ENCODE measurements at regions not wholly inside any gene's neighbourhood (a gene's known extent, or its start where the extent isn't known, plus 50 kb on each side); places are given as distances from the start of the nearest gene placed in this dataset.

DNA sequence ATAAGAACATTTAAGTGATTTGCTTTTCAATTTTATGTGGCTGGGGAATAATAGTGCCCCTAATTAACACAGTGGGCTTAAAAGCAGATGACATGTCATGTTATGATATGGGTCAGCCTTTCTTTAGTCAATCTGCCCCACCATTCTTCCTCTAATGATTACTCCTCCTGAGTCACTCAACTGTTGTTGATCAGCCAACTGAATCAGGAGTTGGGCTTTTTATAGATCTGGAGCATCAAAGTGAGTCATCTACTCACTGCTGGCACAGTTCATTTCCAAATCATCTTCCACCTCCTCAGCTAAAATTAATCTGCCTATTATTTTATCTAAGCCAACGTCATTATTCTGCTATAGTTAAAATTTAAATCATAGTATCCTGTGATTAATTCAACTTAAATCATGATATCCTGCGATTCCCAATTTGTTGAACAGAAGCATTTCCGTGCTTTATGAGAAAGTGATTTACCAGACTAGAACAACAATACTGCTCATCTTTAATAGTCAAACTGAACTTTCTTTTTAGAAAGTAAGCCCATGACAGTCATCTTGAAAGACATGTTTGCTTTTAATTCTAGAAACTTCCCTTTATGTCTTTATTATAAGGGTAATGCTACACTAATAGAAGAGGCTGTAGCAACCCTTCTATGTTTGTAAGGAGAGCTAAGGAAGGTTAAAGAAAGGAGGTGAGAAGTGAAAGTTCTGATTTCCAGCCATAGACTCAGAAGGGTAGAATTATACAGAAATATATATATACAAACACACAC lies 551.4 kb downstream of the TBC1D4 start:
- TF ChIP-seq CTCF (IDR thresholded peaks at IDR 0.05; ENCODE audit: low read depth, low read length) = no peak
- no peak overlapping the region for H3K4me3 ChIP-seq (ENCODE audit: low read depth, low read length)

GRCh38 chr13:74929436-74929835 lies 552.5 kb downstream of the TBC1D4 start:
- no peak overlapping the region for H3K4me3 ChIP-seq (ENCODE audit: low read depth, low read length)
- no peak for TF ChIP-seq CTCF (IDR thresholded peaks at IDR 0.05; ENCODE audit: low read depth, low read length)

DNA sequence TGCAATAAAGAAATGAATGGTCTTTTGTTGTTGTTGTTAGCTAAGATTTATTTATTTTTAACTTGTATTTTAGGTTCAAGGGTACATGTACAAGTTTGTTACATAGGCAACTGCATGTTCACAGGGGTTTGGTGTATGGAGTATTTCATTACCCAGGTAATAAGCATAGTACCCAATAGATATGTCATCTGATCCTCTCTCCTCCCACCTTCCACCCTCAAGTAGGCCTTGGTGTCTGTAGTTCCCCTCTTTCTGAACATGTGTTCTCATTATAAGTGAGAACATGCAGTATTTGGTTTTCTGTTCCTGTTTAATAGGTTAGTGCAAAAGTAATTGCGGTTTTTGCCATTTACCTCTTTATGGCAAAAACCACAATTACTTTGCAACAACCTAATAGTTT lies 554.1 kb downstream of the TBC1D4 start:
- H3K4me3 ChIP-seq (ENCODE audit: low read depth, low read length) = no peak overlapping the region
- no peak for TF ChIP-seq CTCF (IDR thresholded peaks at IDR 0.05; ENCODE audit: low read depth, low read length)

DNA sequence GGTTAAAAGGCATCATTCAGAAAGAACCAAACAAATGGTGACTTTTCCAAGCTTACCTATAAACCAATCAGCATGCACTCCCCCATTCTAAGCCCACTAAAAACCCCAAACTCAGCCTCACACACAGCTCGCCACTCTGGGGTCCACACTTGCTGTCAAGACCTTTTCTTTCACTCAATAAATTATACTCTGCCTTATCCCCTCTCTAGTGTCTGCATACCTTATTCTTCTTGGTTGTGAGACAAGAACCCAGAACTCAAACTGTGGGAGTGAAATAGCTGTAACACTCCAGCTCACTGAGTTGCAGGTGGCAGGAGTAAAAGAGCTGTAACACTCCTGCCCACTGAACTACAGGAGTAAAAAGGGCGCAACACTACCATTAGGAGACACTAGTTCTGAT lies 559.0 kb downstream of the TBC1D4 start:
- H3K4me3 ChIP-seq (ENCODE audit: low read depth, low read length) = no peak overlapping the region
- no peak for TF ChIP-seq CTCF (IDR thresholded peaks at IDR 0.05; ENCODE audit: low read depth, low read length)

DNA sequence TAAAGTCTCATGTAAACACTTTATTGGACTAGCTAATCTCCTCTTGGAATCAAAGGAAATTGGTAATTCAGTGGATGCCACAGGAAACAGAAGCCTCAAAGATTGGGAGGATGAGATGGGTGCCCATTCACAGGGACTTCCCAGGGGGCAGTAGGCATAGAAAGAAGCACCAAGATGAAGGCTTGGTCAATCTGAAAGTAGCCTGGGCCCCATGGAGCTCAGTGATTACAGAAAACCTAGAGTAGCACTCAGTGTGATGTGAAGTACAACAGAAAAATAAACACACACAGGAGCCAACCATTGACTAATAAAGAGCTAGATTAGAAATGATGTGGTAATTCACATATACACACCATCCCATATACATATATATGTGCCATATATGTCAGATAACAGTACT lies 560.6 kb downstream of the TBC1D4 start:
- TF ChIP-seq CTCF (IDR thresholded peaks at IDR 0.05; ENCODE audit: low read depth, low read length) = no peak
- no peak overlapping the region for H3K4me3 ChIP-seq (ENCODE audit: low read depth, low read length)

GRCh38 chr13:74920920-74921319 lies 561.0 kb downstream of the TBC1D4 start:
- no peak for TF ChIP-seq CTCF (IDR thresholded peaks at IDR 0.05; ENCODE audit: low read depth, low read length)
- no peak overlapping the region for H3K4me3 ChIP-seq (ENCODE audit: low read depth, low read length)

GRCh38 chr13:74920361-74920760 lies 561.6 kb downstream of the TBC1D4 start:
- no peak for TF ChIP-seq CTCF (IDR thresholded peaks at IDR 0.05; ENCODE audit: low read depth, low read length)
- H3K4me3 ChIP-seq (ENCODE audit: low read depth, low read length) = no peak overlapping the region
